IMR-90 (cell line): ENCODE measurements at regions not wholly inside any gene's neighbourhood (a gene's known extent, or its start where the extent isn't known, plus 50 kb on each side); places are given as distances from the start of the nearest gene placed in this dataset.

Source experiments
- CEBPB ChIP-seq: IDR thresholded peaks from 2 replicates; pipeline ENCODE4 v1.6.1; 2012; ENCODE audit warnings: low read depth, low read length, improper control_type of control experiment
- CTCF ChIP-seq: conservative IDR thresholded peaks from 2 replicates; pipeline ENCODE4 v1.5.1; 2012; ENCODE audit warnings: mild to moderate bottlenecking, low read depth, low read length, improper control_type of control experiment
- POLR2A ChIP-seq: IDR thresholded peaks from 2 replicates; pipeline ENCODE4 v1.6.1; 2012; ENCODE audit warnings: mild to moderate bottlenecking, low read depth, low read length
- RAD21 ChIP-seq: IDR thresholded peaks from 2 replicates; pipeline ENCODE4 v1.6.1; 2012; ENCODE audit warnings: low read length, improper control_type of control experiment

GRCh38 chrX:148192547-148192946, 211.4 kb downstream of the FMR1NB start:
- TF ChIP-seq CTCF (no peak), CEBPB (no peak), RAD21 (no peak), POLR2A (no peak)
